GM18507 (cell line): ENCODE measurements at regions not wholly inside any gene's neighbourhood (a gene's known extent, or its start where the extent isn't known, plus 50 kb on each side); places are given as distances from the start of the nearest gene placed in this dataset.
"Not testable (repeated sequence)": the region's sequence is repeated elsewhere in the genome, so short reads cannot be mapped to it uniquely, and the experiment has no call there.

Experiments
- DNase-seq: peaks from one replicate; pipeline ENCODE4 v3.0.0; 2011; ENCODE audit warnings: low read depth; ENCODE audit not compliant: insufficient read length; ENCODE audit errors: extremely low spot score
- FAIRE-seq: peaks from 2 replicates; lab custom pipeline; 2011; peaks lifted over from hg19 to GRCh38; lab: Jason Lieb, UNC

DNA sequence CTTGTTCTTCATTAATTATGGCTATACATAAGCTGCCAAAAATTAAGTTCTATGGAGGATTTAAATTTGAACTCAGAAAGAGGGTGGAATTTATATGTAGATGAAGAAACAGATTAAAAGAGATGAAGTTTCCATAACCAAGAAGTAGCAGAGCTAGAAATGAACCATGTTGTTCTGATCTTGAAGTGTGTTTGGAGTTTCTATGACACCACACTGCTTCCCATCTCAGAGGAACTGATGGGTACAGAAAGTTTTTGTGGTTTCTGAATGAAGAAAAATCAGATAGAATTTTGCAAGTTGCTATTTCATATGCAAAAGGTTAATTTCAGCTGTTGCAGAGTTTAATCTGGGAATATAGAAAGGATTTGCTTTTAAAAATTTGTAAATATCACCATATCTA, 710.3 kb downstream of the PDCD6IP start:
- DNase-seq (no peak), FAIRE-seq (no peak)

DNA sequence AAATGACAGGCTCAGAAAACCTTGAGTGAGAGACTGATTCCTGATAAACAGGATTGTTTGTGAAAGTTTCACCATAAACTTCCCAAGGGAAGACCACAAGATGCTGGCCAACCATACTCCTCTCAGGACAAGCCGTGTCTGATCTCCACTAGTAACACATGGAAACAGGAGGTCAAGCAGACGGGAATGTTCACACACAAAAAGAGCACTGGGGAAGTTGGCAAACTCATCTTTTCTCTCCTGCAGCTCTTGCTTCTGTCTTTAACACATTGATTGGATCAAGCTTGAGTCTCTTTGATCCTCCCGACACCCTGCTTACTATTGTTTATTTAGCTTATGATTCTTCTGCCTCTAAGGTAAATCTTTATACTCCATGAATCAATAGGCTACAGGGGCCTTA, 713.5 kb downstream of the PDCD6IP start:
- no peak for DNase-seq
- no peak for FAIRE-seq

- DNase-seq, FAIRE-seq: not testable (repeated sequence)
Measured at GRCh38 chr3:34519008-34519407, 720.6 kb downstream of the PDCD6IP start.

DNA sequence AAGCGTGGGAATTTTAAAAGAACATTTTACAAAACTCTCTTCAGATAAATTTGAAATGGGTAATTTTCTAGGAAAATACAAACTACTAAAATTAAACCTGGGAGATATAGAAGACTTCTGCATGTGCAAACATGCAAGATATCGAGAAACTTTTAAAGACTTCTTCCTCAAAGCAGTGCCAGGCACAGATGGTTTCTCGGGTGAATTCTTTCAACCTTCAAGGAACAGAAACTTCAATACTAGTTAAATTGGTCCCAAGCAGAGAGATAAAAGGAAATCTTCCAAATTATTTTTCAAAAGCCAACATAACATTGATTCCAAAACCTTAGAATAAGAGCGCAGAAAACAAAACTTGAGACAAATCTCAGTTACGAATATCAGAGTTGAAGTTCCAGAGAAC, 732.7 kb downstream of the PDCD6IP start:
- FAIRE-seq = no peak
- DNase-seq = no peak

GRCh38 chr3:34533451-34533850, 735.0 kb downstream of the PDCD6IP start:
- FAIRE-seq = no peak
- no peak for DNase-seq

- DNase-seq (no peak), FAIRE-seq (no peak)
Measured at GRCh38 chr3:34534013-34534412, 735.6 kb downstream of the PDCD6IP start.

- no peak for DNase-seq
- FAIRE-seq = no peak
Measured at GRCh38 chr3:34544136-34544535, 745.7 kb downstream of the PDCD6IP start.

DNA sequence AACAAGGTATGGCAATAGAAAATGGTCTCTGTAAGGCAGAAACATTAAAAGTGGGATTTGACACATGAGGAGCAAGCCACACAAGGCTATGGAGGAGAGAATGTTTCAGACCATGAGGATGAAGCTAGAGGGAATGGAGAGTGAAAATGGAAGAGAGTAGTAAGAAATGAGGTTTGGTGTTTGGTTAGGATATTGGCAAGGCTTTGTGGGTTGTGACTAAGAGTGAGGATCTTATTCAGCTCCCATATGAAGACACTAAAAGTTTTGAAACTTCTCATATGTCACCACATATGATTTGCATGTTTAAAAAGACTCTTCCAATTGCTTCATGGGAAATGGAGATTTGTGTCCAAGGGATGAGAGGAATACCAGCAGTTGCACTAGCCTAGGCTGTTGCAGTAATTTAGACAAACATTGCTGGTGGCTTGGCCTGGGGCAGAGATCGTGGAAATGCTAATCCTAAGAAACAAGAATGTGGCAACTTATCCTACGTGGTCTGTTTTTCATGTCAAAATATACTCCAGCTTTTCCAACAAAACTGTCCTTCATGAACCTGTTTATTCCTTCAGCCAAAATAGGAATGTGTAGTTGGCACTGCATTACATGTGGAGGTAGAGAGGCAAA, 749.0 kb downstream of the PDCD6IP start:
- DNase-seq = no peak
- FAIRE-seq = no peak

- DNase-seq = no peak
- no peak for FAIRE-seq
Measured at GRCh38 chr3:34567266-34567665, 768.8 kb downstream of the PDCD6IP start.

DNA sequence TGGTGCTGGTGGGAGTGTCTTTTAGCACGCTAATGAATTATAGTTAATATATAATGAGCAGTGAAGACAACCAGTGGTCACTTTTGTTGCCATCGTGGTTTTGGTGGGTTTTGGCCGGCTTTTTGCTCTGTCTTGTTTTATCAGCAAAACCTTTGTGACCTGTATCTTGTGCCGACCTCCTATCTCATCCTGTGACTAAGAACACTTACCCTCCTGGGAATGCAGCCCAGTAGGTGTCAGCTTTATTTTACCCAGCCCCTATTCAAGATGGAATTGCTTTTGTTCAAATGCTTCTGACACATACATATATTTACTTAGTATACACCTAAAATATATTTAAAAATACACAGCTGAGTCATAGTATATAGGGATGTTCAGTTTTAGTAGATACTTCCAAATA, 770.3 kb downstream of the PDCD6IP start:
- DNase-seq (no peak), FAIRE-seq (no peak)

DNA sequence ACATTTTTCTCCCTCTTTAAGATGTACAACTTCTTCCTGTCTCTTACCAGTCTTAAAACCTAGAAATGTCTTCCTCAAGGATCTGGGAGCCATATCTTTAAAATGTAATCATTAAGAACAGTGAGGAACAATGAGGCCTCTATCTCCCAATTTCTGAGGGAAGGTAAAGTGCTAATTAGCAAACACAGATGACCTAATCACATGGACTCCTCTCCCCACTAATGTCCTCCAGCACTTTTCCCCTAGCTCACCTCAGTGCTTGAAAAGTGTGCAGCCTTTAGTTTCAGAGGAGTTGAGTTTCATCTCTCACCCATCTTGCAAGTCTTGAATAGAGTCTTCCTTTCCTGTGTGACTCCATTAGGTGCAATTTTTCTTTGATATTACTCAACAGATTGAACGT, 771.0 kb downstream of the PDCD6IP start:
- FAIRE-seq (no peak), DNase-seq (no peak)

GRCh38 chr3:34570916-34571705, 772.7 kb downstream of the PDCD6IP start:
- FAIRE-seq (no peak), DNase-seq (no peak)

- DNase-seq (no peak), FAIRE-seq (no peak)
Measured at GRCh38 chr3:34571714-34572113, 773.3 kb downstream of the PDCD6IP start.

DNA sequence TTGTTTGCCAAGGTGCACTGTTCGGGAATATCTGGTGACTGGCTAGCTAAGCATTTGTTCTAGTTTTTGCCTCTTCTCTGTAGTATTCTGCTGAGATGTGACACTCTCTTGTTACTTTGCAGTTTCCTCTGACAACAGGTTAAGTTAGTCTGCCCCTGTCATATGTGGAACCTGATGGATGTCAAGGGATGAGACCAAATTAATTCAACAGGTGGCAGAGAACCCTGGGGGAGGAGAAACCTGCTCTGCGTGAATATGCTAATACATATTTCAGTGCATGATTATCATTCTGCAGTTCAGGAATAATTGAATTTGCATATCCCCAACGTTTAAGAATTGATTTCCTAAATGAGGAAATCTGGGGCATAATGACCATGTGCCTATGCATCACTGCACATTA, 777.3 kb downstream of the PDCD6IP start:
- no peak for DNase-seq
- FAIRE-seq = no peak

- FAIRE-seq (no peak), DNase-seq (no peak)
Measured at GRCh38 chr3:34582055-34582454, 783.6 kb downstream of the PDCD6IP start.

DNA sequence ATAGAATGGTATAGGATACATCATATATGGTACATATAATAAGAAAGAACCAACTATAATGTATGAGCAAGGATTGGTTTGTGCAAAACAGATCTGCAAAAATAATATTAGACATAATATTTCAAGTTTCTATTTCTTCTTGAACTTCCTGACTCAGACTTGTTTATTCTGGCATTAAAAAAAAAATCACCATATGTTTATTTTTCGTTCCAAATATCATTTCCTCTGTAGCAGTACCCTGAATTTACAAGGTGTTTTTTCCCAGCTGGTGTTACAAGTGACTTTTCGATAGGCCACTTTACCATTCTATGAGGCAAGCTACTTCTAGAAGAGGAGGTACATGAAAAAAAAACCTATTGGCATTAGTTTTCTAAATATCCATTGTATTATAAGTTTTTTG, 785.0 kb downstream of the PDCD6IP start:
- DNase-seq (no peak), FAIRE-seq (no peak)

- no peak for DNase-seq
- FAIRE-seq = no peak
Measured at GRCh38 chr3:34584971-34585370, 786.5 kb downstream of the PDCD6IP start.

DNA sequence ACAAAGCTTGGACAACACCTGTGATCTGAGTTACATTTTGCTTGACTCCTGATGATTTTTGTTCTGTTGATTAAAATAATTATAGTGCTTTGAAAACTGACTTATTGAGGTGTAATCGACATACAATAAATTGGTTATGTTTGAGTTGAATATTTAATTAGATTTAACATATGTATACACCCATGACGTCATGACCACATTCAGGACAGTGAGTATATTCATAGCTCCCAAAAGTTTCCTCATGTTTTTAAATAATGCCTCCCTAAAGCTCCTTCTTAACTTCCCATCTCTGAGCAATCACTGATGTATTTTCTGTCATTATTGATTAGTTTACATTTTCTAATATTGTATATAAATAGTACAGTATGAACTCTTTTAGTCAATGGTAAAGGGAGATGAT, 801.2 kb downstream of the PDCD6IP start:
- no peak for DNase-seq
- FAIRE-seq = no peak

- FAIRE-seq (no peak), DNase-seq (no peak)
Measured at GRCh38 chr3:34619990-34620389, 821.6 kb downstream of the PDCD6IP start.

DNA sequence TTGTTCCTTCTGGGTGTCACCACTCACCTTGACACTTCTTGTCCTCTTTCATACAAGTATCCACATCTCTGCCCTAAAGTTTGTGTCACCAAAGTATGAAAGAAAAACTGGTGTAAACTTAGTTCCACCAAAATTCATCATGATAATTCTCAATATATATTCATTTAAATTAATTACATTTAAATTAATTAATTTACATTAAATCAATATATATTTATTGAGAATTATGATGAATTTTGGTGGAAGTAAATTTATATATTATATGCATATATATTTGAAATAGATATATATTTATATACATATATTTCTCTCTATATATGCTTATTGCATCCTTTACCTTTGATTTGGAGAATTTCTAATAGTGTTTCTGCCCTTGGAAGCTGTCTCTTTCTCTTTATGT, 828.3 kb downstream of the PDCD6IP start:
- no peak for DNase-seq
- FAIRE-seq = no peak

GRCh38 chr3:34634939-34635338, 836.5 kb downstream of the PDCD6IP start:
- no peak for DNase-seq
- no peak for FAIRE-seq
